Stromal cell of bone marrow (primary cell): ENCODE measurements at regions not wholly inside any gene's neighbourhood (a gene's known extent, or its start where the extent isn't known, plus 50 kb on each side); places are given as distances from the start of the nearest gene placed in this dataset.

Source experiments
- DNase-seq: peaks from one replicate; pipeline ENCODE4 v3.0.0-alpha.2; 2012; ENCODE audit warnings: low read depth

DNA sequence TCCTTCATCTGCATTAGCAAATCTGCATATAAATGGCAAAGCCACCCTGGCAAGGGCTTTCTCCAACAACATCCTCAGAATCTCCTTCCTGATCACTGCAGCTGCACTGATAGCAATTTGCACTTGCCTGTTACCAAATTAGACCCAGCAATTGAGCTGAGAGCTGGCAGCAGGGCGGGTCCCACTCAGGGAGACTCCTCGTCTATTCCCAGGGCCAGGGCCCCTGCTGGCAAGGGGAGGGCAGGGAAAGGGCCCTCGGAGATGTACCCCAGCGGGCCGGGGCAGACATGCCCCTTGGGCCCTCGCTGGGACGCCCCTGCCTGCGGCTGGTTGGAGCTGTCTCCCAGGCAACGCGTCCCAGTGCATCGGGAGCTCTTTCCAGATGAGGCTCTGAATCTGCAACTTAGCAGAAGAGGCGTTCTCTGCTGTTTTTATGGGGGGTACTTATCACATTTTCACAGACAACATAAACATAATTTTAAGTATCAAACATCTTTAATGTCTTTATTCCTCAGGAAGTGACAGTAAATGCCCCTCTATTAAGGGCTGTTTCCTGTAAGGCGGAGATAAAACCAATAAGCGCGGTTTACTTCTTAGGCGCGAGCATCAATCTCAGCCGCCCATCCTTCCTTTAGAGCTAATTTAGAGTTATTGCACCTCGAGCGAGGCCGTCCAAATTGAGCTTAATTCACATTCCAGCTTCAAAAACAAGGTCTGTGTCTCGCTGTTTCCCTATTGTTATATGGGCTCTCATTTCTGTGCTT, 249.0 kb upstream of the PPP2R2D start:
- DNase-seq: no peak

DNA sequence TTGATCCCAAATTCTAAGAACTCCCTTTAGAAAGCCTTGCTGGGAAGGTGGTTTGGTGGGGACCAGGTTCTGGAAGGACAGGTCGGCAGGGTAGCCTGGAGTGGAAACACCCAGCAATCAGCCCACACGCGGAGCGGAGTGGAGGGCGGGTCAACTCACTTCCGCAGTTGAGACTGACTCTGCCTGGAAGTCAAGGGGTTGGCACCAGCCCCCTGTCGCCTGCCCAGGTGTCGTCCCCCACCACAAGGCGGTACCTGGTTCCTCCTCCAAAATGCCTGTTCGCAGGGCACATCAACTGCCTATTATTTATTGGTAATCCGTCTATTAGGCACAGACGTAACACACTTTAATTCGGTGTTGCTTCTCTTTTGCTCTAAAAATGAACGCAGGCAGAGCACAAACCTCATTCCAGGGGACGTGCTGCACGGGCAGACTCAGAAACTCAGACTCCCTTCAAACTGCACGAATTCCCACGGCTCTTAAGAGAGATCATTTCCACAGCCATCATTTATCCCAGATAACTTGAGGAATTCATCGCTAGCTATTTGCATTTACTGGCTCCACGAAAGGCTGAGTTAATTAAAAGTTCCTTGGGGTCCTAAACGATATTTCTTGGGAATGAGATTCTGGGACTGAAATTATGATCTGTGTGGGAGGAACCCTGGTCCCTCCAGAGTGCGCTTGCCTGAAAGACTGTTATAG, 248.2 kb upstream of the PPP2R2D start:
- DNase-seq: no peak

DNA sequence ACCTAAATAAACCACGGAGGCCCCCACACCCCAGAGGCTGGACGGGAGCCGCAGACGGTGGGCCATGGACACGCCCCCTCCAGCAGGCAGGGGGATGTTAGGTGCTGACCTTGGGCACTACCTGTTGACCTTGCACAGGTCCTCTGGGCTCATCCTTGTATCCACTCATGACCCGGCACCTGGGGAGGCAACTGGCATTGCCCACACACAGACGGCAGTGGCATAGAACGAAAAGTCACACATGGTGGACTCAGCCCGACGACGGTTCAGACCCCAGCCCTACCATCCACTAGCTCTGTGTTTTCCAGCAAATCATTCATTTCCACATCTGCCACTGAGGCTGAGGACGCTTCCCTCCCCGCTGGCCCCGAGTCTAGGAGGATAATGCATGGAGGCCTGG, 247.7 kb upstream of the PPP2R2D start:
- DNase-seq: no peak

DNA sequence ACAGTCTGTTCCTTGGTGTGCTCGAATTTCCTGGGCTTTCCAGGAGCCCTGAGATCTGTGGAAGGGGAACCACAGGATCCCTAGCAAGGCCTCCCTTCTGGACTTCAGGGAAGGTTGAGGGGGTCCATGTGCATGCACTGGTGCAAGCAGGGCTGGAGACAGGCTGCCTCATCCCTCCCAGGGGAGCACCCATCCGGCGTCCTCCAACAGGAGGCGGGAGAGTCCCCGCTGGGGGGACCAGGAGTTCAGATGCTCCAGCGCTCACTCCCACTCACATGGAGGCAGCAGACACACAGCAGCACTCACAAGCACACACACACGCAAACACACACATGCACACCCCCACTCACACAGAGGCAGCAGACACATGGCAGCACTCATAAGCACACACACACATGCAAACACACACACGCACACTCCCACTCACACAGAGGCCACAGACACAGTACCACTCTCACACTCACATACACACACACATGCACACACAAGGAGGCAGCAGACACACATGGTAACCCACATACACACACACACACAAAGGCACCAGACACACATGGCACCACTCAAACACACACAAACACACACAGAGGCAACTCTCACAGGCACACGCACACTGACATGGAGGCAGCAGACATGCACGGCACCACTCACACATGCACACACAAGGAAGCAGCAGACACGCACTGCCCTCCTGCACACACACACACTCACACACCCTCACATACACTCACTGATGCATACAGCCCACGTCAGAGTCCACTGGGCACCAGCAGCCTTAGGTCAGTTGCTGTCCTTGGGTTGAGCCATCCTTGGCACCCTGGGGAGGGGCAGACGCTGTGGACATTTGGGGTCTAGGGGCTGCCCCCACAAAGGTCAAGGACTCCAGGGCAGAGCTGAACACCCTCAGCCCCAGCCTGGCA, 247.0 kb upstream of the PPP2R2D start:
- no peak for DNase-seq

DNA sequence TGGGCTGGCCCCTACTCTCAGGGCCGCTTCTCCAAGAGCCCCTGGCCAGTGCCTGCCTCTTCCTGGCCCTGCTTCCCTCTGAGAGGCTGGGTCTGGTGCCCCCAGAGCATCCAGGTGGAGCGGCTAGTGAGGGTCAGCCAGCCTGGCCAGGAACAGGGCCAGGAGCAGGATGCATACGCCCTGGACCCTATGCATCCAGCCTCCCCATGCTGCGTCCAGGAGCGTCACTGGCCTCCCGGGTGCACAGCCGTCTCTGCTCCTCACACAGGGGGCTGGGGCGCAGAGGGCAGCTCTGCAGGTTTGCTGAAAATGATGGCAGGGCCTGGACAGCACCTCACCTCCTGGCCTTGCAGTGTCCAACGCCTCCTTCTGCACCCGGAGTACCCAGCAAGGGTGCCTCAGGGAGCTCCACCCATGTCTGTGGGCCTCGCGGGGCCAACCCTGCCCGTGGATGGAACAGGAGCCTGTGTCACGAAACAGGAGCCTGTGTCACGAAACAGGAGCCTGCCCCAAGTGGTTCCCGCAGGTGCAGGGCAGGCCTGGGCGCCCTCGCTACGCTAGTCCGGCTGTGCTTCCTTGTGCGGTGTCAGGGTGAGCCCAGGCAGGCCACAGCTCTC, 246.2 kb upstream of the PPP2R2D start:
- no peak for DNase-seq

DNA sequence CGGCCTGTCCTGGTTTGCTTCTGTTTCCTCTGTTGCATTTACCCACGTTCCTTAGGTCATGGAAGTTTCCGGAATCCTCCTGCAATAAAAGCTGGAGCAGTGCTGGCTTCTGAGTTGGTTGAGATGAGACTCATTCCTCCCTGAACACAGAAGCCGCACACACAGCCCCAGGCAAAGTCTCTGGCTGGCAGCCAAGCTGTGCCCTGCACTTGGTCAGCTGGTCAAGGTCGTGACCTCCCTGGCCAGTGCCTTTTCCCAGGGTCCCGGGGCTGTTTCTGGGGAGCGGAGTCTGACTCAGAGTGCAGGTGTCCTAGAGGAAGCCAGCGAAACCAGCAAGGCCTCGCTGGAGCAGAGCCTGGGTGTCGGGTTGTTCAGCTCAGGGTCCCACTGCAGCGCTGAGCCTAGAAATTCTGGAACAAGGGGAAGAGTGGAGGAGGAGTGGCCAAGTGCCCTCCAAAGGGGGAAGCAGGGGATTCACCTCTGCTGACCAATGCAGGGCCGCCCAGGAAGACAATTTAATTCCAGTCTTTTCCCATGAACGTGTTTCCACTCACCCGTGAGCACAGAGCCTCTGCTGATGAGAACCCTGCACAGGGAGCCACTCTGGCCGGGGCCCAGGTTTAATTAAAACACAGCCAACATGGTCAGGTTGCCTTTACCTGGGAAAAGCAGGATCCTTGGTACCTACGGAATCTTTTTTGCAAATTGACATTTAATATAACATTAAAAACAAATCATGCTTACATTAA, 245.5 kb upstream of the PPP2R2D start:
- no peak for DNase-seq

DNA sequence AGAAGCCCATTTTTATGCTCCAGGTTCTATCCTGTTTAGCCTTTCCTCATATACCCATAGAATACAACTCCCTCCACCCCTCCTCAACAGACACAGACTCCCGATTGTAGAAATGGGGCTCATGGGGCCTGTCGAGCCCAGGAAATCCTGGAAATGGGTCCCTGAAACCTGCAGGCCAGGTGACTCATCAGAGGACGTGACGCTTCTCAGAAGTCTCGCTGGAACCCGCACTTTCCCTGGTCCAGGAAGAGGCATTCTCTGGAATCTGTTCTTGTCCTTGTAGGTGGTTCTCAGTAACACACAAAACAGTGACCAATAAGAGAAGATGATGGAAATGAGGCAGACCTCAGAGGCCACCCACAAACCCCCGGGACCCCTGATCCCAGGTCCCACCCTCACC, 244.8 kb upstream of the PPP2R2D start:
- no peak for DNase-seq

DNA sequence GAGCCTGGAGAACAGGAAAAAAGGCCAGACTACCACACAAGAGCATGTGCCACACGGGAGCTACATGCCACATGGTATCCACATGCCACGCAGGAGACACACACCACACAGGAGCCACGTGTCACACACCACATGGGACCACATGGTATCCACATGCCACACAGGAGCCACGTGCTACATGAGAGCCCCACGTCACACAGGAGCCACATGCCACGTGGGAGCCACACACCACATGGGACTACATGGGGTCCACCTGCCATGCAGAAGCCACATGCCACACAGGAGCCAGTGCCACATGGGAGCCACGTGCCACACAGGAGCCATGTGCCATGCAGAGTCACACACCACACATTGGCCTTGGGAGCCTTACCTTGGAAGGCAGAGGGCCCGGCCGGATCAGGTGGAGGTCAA, 244.4 kb upstream of the PPP2R2D start:
- DNase-seq: no peak

DNA sequence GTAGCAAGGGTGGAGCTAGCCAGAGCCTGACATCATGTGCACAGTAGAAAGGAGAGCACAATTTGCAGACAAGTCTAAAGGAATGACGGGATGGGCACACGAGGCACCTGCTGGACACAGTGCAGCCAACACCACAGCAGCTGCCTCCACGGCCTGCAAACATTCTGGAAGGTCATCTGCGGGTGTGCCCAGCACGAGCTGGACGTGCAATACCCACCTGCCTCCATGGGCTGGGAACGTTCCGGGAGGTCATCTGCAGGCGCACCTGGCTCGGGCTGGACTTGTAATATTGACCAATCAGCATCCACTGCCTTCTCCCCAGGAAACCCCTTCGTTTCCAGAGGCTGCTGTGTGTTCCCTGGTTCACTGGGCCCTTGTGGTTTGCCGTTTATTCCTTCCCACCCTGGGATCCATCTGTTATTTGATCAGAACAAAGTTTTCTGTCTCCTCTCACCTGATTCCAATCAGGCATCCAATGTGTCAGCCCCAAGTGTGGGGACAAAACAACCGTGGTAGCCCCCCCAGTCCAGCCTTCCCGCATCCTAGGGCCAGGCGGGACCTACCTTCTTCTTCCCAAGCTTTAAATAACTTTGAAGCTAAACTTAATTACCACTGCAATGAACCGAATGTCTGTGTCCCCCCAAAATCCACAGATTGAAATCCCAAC, 243.4 kb upstream of the PPP2R2D start:
- no peak for DNase-seq

DNA sequence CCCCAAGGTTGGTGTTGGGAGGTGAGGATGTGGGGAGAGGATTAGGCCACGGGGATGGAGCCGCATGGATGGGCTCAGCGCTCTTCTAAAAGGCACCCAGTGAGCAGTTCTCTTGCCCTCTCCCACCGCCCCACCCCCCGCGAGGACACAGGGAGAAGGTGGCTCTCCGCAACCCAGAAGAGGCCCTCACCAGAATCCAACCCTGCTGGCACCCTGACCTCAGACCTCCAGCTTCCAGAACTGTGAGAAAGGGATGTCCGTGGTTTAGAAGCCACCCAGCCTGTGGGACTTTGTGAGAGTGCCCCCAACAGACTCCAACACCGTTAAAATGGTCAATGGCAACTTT, 242.8 kb upstream of the PPP2R2D start:
- no peak for DNase-seq

DNA sequence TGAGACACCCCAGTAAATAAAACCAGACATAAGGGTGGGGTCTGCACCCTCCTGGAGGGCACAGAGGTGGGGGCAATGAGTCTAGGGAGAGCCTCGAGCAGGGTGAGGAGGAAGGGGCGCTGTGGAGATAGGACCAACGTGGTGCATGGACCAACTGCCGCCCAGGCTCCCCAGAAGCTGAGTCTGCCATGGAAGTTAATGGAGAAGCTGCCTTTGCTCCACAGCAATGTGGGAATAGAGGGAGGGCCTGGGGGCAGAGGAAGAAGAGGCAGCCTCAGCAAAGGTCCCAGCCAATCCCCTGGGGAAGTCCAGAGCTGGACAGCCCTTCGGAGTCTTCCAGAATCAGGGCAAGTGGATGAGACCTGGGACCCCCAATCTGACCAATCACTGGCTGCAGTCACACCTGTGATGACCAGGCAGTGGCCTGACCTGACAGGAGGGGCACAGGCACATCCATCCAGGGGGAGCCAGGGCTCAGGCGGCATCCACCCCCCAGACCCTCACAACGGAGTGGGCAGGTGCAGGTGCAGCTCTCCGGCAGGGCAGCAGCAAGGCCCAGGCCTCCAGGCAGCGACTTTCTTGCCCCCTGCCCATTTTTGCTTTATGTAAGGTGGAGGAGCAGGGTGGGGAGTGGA, 242.2 kb upstream of the PPP2R2D start:
- DNase-seq: no peak

DNA sequence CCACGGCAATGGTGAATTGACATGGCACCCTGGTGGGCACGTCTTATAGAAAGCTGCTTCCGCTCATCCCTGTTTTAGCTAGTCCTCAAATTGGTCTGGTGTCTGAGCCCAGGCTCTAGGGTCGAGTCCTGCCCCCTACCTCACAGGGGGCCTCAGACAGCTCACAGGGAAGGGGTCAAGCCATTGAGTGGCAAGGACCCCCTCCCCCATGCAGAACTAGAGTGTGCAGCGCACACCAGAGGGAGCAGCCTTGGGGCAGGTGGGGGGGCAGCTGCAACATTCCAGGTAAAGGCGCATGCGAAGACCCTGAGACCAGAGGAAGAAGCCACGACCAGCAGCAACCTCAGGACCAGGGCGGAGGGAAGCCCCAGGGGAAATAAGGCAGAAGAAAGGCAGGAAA, 240.4 kb upstream of the PPP2R2D start:
- DNase-seq: no peak

DNA sequence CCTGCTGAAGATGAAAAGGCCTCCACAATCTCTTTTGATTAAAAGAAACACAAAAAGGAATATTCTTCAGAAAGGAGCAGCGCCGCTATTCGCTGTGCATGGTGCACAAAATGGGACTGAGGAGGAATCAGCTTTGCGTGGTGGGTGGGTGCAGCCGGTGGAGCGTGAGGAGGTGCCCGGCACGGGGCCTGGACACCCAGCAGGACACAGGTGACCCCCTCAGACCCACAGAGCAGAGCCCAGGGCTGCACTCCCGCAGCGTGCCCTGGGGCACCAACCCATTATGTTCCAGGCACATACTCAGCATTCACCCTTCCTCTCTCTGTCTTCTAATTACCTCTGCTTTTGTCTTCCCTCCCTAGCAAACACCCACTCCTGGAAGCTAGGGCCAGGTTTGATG, 238.0 kb upstream of the PPP2R2D start:
- no peak for DNase-seq

DNA sequence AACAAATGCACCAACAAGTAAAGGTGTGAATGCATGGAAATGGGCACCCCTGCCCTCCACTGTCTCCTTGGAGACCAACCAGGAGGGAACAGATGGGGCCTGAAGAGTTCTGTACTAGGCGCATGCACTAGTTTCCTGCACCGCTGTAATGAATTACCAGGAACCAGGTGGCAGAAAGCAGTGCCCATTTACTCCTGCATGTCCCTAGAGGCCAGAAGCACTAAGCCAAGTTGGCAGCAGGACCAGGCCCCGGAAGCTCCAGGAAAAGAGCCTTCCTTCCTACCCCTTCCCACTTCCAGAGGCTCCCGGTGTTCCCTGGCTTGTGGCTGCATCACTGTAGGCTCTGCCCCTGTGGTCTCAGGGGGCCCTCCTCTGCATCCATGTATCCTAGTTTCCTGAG, 237.5 kb upstream of the PPP2R2D start:
- DNase-seq: no peak

DNA sequence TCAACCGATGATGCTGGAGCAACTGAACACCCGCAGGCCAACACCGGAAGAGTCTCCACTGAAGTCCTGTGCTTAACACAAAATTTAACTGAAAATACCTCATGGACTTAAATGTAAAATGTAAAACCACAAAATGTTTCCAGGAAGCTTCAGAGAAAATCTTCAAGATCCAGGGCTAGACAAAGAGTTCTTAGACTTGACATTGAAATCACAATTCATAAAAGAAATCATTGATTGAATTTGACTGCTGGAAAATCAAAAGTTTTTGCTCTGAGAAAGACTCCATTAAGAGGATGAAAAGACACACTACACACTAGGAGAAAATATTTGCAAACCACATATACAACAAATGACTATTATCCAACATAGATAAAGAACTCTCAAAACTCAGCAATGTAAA, 234.7 kb upstream of the PPP2R2D start:
- DNase-seq: no peak

DNA sequence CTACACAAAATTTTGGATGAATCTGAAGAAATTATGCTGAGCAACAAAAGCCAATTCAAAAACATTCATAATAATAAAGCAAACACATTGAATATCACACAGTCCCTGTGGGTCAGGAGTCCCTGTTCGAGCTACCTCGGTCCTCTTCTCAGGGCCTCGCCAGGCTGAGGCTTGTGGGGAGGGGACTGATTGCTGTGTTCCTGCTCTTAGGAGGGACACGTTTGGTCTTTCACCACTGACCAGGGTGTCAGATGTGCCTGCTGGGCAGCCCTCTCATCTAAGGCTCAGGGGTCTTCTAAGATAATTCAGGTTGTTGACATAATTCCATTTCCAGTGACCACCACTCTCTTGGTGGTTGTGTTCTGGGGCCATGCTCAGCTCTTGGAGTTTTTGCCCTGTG, 233.8 kb upstream of the PPP2R2D start:
- DNase-seq: no peak

DNA sequence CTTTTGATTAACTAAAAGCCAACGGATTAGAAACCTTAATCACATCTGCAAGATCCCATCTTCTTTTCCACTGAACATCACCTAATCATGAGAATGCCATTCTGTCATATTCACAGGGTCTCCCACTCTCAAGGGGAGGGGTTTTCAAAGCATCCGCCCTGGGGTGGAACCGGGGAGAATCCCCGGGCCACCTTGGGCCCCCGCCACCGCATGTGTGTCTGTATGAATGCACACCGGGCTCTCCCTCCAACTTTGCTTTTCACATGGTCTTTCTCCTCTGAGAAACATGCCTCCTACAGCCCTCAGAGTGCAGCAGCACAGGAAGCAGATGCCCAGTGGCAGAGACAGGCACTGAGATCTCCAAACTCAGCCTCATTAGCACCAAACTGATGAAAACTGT, 233.2 kb upstream of the PPP2R2D start:
- no peak for DNase-seq

DNA sequence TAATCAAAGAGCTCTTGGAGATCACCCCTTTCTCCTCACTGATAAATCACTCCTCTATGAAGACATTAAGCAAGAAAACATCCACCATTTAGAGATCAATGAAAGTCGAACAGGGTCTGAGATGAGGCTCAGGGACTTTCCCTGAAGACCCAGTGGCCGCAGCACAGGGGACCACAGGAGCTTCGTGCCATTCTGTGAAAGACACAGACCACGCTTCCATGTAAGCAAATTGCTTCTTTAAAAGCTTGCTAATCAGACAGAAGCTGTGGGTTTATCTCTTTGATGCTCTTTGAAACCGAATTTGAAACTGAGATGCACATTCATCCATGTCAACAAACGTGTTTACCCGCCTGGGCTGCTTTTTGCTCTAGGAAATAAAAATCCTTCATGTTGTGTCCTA, 231.9 kb upstream of the PPP2R2D start:
- DNase-seq: no peak

DNA sequence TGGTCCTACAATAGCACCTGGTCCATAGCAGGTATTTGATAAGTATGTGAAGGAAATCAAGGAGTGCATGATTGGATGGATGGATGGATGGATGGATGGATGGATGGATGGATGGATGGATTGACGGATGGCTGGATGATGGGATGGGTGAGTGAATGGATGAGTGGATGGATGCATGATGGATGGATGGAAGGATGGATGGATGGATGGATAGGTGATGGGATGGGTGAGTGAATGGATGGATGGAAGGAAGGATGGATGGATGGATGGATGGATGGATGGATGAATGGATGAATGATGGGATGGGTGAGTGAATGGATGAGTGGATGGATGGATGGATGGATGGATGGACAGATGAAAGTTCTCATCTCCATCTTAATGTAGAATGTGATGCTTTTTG, 231.0 kb upstream of the PPP2R2D start:
- DNase-seq: no peak

DNA sequence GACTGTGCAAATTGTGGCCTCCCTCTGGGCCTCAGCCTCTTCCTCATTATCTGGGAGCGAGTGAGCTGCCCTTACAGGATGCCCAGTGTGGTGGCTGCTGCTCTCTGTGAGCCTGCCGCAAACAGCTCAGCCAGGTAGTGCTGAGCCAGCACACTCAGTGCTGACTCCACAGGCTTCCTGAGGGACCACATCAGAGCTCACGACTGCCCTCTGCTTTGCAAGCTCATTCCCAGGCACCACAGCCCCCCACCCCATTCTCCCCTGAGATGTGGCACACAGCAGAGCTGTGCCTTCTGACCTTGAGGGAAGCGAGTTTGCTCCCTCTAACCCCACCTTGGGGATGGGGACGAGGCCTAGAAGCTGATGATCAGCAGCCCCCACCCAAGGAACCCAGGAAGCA, 230.5 kb upstream of the PPP2R2D start:
- DNase-seq: no peak

DNA sequence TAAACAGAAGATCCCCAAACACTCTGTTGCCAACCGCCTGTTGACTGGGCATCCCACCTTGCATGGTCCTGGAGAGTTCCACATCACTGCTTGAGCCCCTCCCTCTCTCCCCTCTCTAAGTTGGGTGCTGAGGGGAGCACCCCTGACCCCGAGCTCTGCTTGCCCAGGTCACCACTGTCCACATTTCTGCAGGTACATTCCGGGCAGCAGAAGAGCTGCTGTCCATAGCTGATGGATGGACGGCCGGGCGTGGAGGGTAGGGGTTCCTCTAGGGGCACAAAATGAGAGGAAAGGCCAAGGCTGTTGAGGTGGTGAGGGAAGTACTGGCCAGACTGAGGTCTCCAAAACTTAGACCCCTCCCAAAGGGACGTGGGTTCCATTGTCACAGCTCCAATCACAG, 227.4 kb upstream of the PPP2R2D start:
- DNase-seq: no peak
